Neural cell (in vitro differentiated cells): ENCODE measurements at regions not wholly inside any gene's neighbourhood (a gene's known extent, or its start where the extent isn't known, plus 50 kb on each side); places are given as distances from the start of the nearest gene placed in this dataset.
"Not testable (repeated sequence)": the region's sequence is repeated elsewhere in the genome, so short reads cannot be mapped to it uniquely, and the experiment has no call there.

Experiments used
- H2AFZ ChIP-seq: fragments of 200-600, 300-800 bp; sonication (generic), shearing (Covaris generic); 2 replicates; pipeline ENCODE4 v1.6.0; 2014; ENCODE audit warnings: low read depth, mild to moderate bottlenecking, antibody characterized with exemption, low read length, moderate library complexity
- H3F3A ChIP-seq: fragments of 200-600 bp; shearing (Covaris generic); 2 replicates; pipeline ENCODE4 v1.6.1; 2016; ENCODE audit warnings: mild to moderate bottlenecking, moderate library complexity, mixed read lengths, antibody characterized with exemption, low read length; ENCODE audit not compliant: insufficient read depth, poor library complexity, severe bottlenecking
- H3K27ac ChIP-seq: fragments of 200-600, 300-800 bp; sonication (generic), shearing (Covaris generic); 2 replicates; pipeline ENCODE4 v1.5.1; 2014; ENCODE audit warnings: mild to moderate bottlenecking, low read length, moderate library complexity
- H3K27me3 ChIP-seq: fragments of 300-800, 200-600 bp; sonication (generic), shearing (Covaris generic); 2 replicates; pipeline ENCODE4 v1.6.0; 2014; ENCODE audit warnings: mild to moderate bottlenecking, low read depth, low read length, moderate library complexity; ENCODE audit not compliant: insufficient read depth
- H3K36me3 ChIP-seq: fragments of 300-800, 200-600 bp; sonication (generic), shearing (Covaris generic); 2 replicates; pipeline ENCODE4 v1.5.1; 2014; ENCODE audit warnings: mild to moderate bottlenecking, antibody characterized with exemption, low read length, moderate library complexity; ENCODE audit not compliant: insufficient read depth
- H3K4me2 ChIP-seq: fragments of 300-800, 200-600 bp; sonication (generic), shearing (Covaris generic); 2 replicates; pipeline ENCODE4 v1.6.0; 2014; ENCODE audit warnings: mild to moderate bottlenecking, low read length
- H3K4me3 ChIP-seq: fragments of 300-800, 200-600 bp; sonication (generic), shearing (Covaris generic); 2 replicates; pipeline ENCODE4 v1.5.1; 2014; ENCODE audit warnings: mild to moderate bottlenecking, low read length, moderate library complexity
- H3K79me2 ChIP-seq: fragments of 200-600 bp; shearing (Covaris generic); replicated peaks from 2 replicates; pipeline ENCODE4 v1.6.0; 2014; ENCODE audit warnings: mild to moderate bottlenecking, low read length, moderate library complexity; ENCODE audit not compliant: insufficient read depth
- H3K9ac ChIP-seq: fragments of 300-800, 200-600 bp; sonication (generic), shearing (Covaris generic); 2 replicates; pipeline ENCODE4 v1.6.1; 2016; ENCODE audit warnings: mild to moderate bottlenecking, low read length, mixed read lengths
- H3K9me2 ChIP-seq: fragments of 200-600 bp; shearing (Covaris generic); 2 replicates; pipeline ENCODE4 v1.6.1; 2016; ENCODE audit warnings: mild to moderate bottlenecking, low read length, mixed read lengths; ENCODE audit not compliant: insufficient read depth
- H3K9me3 ChIP-seq: fragments of 200-600, 300-800 bp; sonication (generic), shearing (Covaris generic); 2 replicates; pipeline ENCODE4 v1.6.1; 2016; ENCODE audit warnings: mild to moderate bottlenecking, mixed run types, low read length, moderate library complexity, mixed read lengths
- H4K20me1 ChIP-seq: fragments of 200-600 bp; shearing (Covaris generic); 2 replicates; pipeline ENCODE4 v1.6.1; 2016; ENCODE audit warnings: mild to moderate bottlenecking, mixed run types; ENCODE audit not compliant: insufficient read depth
- EP300 ChIP-seq: fragments of 450-650 bp; conservative IDR thresholded peaks from 2 replicates; pipeline ENCODE4 v1.6.1; 2014; ENCODE audit warnings: antibody characterized with exemption, mild to moderate bottlenecking, moderate library complexity; ENCODE audit not compliant: poor library complexity, severe bottlenecking
- EZH2 ChIP-seq: fragments of 200-600, 300-800 bp; shearing (Covaris generic), sonication (generic); IDR thresholded peaks from 2 replicates; pipeline ENCODE4 v1.6.1; 2014; ENCODE audit warnings: antibody characterized with exemption, low read length, borderline replicate concordance, mild to moderate bottlenecking; ENCODE audit not compliant: insufficient read depth, poor library complexity, severe bottlenecking
- MXI1 ChIP-seq: fragments of 450-650 bp; conservative IDR thresholded peaks from 2 replicates; pipeline ENCODE4 v1.6.1; 2014; ENCODE audit warnings: antibody characterized with exemption, mild to moderate bottlenecking; ENCODE audit not compliant: poor library complexity, severe bottlenecking
- POLR2AphosphoS5 ChIP-seq: IDR thresholded peaks from 2 replicates; pipeline ENCODE4 v1.6.1; 2012
- RAD21 ChIP-seq: fragments of 450-650 bp; conservative IDR thresholded peaks from 2 replicates; pipeline ENCODE4 v1.6.1; 2014; ENCODE audit warnings: antibody characterized with exemption, mild to moderate bottlenecking, moderate library complexity
- SMC3 ChIP-seq: fragments of 450-650 bp; conservative IDR thresholded peaks from 2 replicates; pipeline ENCODE4 v1.6.1; 2014; ENCODE audit warnings: antibody characterized with exemption, mild to moderate bottlenecking, moderate library complexity; ENCODE audit not compliant: poor library complexity
- TAF1 ChIP-seq: IDR thresholded peaks from 2 replicates; pipeline ENCODE4 v1.6.1; 2012; ENCODE audit warnings: low read depth
- TF ChIP-seq, protein P1 (sequence below): IDR thresholded peaks from 2 replicates; pipeline ENCODE4 v1.6.1; 2012; ENCODE audit warnings: borderline replicate concordance
- TF ChIP-seq, protein P2 (sequence below): fragments of 450-650 bp; IDR thresholded peaks from 2 replicates; pipeline ENCODE4 v1.5.1; 2014; ENCODE audit warnings: antibody characterized with exemption, mild to moderate bottlenecking, moderate library complexity; ENCODE audit not compliant: poor library complexity, severe bottlenecking

DNA sequence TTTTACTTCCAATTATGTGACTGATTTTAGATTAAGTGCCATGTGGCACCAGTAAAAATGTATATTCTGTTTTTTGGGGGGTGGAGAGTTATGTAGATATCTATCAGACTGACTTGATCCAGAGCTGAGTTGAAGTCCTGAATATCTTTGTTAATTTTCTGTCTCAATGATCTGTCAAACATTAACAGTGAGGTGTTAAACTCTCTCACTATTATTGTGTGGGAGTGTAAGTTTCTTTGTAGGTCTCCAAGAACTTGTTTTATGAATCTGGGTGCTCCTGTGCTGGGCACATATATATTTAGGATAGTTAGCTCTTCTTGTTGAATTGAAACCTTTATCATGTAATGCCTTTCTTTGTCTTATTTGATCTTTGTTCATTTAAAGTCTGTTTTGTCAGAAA lies 276.5 kb upstream of the USP25 start:
- TF ChIP-seq MXI1 (no peak), RAD21 (no peak), EP300 (no peak), POLR2AphosphoS5 (no peak), TAF1 (no peak), SMC3 (no peak), EZH2 (no peak)
- TF ChIP-seq, protein P1, sequence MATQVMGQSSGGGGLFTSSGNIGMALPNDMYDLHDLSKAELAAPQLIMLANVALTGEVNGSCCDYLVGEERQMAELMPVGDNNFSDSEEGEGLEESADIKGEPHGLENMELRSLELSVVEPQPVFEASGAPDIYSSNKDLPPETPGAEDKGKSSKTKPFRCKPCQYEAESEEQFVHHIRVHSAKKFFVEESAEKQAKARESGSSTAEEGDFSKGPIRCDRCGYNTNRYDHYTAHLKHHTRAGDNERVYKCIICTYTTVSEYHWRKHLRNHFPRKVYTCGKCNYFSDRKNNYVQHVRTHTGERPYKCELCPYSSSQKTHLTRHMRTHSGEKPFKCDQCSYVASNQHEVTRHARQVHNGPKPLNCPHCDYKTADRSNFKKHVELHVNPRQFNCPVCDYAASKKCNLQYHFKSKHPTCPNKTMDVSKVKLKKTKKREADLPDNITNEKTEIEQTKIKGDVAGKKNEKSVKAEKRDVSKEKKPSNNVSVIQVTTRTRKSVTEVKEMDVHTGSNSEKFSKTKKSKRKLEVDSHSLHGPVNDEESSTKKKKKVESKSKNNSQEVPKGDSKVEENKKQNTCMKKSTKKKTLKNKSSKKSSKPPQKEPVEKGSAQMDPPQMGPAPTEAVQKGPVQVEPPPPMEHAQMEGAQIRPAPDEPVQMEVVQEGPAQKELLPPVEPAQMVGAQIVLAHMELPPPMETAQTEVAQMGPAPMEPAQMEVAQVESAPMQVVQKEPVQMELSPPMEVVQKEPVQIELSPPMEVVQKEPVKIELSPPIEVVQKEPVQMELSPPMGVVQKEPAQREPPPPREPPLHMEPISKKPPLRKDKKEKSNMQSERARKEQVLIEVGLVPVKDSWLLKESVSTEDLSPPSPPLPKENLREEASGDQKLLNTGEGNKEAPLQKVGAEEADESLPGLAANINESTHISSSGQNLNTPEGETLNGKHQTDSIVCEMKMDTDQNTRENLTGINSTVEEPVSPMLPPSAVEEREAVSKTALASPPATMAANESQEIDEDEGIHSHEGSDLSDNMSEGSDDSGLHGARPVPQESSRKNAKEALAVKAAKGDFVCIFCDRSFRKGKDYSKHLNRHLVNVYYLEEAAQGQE = no peak
- TF ChIP-seq, protein P2, sequence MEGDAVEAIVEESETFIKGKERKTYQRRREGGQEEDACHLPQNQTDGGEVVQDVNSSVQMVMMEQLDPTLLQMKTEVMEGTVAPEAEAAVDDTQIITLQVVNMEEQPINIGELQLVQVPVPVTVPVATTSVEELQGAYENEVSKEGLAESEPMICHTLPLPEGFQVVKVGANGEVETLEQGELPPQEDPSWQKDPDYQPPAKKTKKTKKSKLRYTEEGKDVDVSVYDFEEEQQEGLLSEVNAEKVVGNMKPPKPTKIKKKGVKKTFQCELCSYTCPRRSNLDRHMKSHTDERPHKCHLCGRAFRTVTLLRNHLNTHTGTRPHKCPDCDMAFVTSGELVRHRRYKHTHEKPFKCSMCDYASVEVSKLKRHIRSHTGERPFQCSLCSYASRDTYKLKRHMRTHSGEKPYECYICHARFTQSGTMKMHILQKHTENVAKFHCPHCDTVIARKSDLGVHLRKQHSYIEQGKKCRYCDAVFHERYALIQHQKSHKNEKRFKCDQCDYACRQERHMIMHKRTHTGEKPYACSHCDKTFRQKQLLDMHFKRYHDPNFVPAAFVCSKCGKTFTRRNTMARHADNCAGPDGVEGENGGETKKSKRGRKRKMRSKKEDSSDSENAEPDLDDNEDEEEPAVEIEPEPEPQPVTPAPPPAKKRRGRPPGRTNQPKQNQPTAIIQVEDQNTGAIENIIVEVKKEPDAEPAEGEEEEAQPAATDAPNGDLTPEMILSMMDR = no peak
- no peaks in the 10 kb centered on the region for H3K9me2 ChIP-seq
- no peaks in the 10 kb centered on the region for H4K20me1 ChIP-seq
- H3K36me3 ChIP-seq = no peaks in the 10 kb centered on the region
- H3K79me2 ChIP-seq = no peaks in the 10 kb centered on the region
- H3K9me3 ChIP-seq = peaks cover 3% of the 10 kb centered on the region
- no peak overlapping the region for H3K9ac ChIP-seq
- H3F3A ChIP-seq = no peaks in the 10 kb centered on the region
- no peaks in the 10 kb centered on the region for H3K27me3 ChIP-seq
- no peak overlapping the region for H3K4me3 ChIP-seq
- no peak overlapping the region for H3K4me2 ChIP-seq
- no peak overlapping the region for H2AFZ ChIP-seq
- H3K27ac ChIP-seq = no peak overlapping the region

DNA sequence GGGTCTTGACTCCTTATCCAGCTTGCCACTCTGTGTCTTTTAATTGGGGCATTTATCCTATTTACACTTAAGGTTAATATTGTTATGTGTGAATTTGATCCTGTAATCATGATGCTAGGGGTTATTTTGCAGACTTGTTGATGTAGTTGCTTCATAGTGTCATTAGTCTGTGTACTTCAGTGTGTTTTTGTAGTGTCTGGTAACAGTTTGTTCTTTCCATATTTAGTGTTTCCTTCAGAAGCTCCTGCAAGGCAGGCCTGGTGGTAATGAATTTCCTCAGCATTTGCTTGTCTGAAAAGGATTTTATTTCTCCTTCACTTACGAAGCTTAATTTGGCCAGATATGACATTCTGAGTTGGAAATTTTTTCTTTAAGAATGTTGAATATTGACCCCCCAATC lies 276.0 kb upstream of the USP25 start:
- not testable (repeated sequence) for H3K9me2 ChIP-seq, H3K79me2 ChIP-seq, H3K36me3 ChIP-seq, H3K9ac ChIP-seq, H3K4me2 ChIP-seq, H3K9me3 ChIP-seq, H2AFZ ChIP-seq, H3K4me3 ChIP-seq, H3F3A ChIP-seq, H3K27ac ChIP-seq, H3K27me3 ChIP-seq, H4K20me1 ChIP-seq

DNA sequence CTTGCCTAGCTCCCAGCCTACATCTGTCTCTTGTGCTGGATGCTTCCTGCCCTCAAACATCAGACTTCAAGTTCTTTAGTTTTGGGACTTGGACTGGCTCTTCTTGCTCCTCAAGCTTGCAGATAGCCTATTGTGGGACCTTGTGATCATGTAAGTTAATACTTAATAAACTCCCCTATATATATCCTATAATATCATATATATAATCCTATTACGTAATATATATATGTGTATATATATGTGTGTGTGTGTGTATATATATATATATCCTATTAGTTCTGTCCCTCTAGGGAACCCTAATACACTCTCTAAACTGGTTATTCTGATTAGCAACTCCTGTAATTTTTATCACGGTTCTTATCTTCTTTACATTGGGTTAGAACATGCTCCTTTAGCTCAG lies 274.9 kb upstream of the USP25 start:
- H2AFZ ChIP-seq, H3K27me3 ChIP-seq, H4K20me1 ChIP-seq, H3K4me3 ChIP-seq, H3K9me2 ChIP-seq, H3F3A ChIP-seq, H3K36me3 ChIP-seq, H3K9me3 ChIP-seq, H3K27ac ChIP-seq, H3K9ac ChIP-seq, H3K4me2 ChIP-seq, H3K79me2 ChIP-seq: not testable (repeated sequence)
